ENCODE measurements at regions not wholly inside any gene's neighbourhood (a gene's known extent, or its start where the extent isn't known, plus 50 kb on each side); places are given as distances from the start of the nearest gene placed in this dataset.
"Not testable (repeated sequence)": the region's sequence is repeated elsewhere in the genome, so short reads cannot be mapped to it uniquely, and the experiment has no call there.

DNA sequence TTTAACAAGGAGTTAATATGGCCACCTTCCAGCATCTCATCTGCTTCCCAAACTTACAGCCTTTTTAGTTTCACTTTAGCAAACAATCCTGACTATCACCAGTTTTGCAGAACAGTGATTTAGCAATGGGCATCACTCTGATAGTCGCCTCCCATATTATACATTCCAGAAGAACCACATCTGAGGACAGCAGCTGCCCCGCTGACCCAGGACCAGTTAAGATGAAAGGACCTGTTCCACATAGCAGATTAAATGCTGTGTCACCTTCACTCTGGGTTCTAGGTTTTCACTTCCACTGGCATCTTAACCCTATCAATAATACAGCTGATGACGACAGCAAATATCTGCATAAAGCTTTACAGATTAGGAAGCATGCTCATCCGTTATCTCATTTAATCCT lies 99.8 kb downstream of the TRIM69 start:
- Mint-ChIP-seq H3K4me3 (no peak overlapping the region), H3K27me3 (no peaks in the 10 kb centered on the region), H3K9me3 (no peaks in the 10 kb centered on the region), H3K4me1 (peaks cover 13% of the 10 kb centered on the region), H3K36me3 (ENCODE audit: low read depth) (no peaks in the 10 kb centered on the region), H3K27ac (no peak overlapping the region)
- DNase-seq (no peak), ATAC-seq (no peak)

DNA sequence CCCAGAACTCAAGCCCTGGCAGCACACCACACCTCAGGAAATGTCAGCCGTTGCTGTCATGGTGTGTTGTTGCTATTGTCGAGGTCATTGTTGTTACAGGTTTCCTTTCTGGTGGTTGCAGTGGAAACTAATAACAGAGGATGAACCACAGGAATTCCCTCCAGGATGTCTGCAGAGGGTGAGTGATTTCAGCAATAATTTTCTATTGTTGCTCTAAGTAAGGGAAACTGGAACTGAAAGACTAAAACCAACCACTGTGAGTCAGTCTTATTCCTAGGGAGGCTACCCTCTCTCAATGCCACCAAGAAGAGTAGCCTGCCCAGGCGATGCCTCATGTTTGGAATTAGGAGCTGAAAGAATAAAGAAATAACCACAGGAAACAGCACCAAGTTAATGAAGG lies 102.6 kb downstream of the TRIM69 start:
- H3K27ac Mint-ChIP-seq: peak overlapping the region; percentile 41
- peak; percentile 76 for ATAC-seq
- H3K36me3 Mint-ChIP-seq (ENCODE audit: low read depth); H3K27me3 Mint-ChIP-seq; H3K4me1 Mint-ChIP-seq; H3K9me3 Mint-ChIP-seq; H3K4me3 Mint-ChIP-seq; DNase-seq: not testable (repeated sequence)

DNA sequence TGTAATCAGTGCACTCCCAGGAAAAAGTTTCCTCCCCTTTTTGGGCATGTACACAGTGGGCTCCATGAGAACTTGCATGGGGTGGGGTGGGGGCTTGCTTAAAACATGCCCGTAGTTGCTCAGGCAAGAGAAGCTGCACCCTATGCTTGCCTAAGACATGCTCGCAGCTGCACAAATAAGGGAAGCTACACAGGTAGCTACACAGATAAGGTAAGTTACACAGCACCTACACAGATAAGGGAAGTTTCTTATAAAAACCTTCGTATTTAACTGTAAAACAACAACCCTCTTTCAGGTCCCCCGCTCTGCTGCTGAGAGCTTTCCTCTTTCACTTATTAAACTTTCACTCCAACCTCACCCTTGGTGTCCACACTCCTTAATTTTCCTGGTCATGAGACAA lies 105.4 kb downstream of the TRIM69 start:
- ATAC-seq; H3K36me3 Mint-ChIP-seq (ENCODE audit: low read depth); H3K4me3 Mint-ChIP-seq; H3K9me3 Mint-ChIP-seq; H3K4me1 Mint-ChIP-seq; DNase-seq; H3K27ac Mint-ChIP-seq; H3K27me3 Mint-ChIP-seq: not testable (repeated sequence)

DNA sequence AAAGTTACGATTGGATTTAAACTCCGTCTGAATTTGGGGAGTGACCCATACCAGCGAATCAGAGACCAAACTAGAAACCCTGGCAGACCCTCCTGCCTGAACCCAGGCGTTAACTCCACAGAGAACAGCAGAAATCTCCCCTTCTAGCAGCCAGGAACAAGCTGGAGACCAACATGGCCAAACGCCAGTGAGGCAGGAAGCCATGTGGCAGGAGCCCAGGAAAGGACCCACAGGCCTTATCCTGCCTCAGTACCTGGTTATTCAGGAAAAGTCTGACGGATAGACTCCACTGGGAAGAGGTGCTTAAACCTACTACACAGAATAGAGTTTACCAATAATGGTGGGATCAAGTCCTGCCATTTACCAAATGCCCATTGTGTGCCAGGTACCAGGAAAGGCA lies 106.6 kb downstream of the TRIM69 start:
- not testable (repeated sequence) for ATAC-seq, H3K27me3 Mint-ChIP-seq

GRCh38 chr15:44844936-44845335 lies 108.6 kb downstream of the TRIM69 start:
- not testable (repeated sequence) for H3K4me1 Mint-ChIP-seq; ATAC-seq; H3K4me3 Mint-ChIP-seq; H3K36me3 Mint-ChIP-seq (ENCODE audit: low read depth); H3K9me3 Mint-ChIP-seq; H3K27ac Mint-ChIP-seq; H3K27me3 Mint-ChIP-seq; DNase-seq

More for the DNA sequence above, 106.6 kb downstream of the TRIM69 start:
- DNase-seq; H3K27ac Mint-ChIP-seq; H3K4me3 Mint-ChIP-seq; H3K36me3 Mint-ChIP-seq (ENCODE audit: low read depth); H3K4me1 Mint-ChIP-seq; H3K9me3 Mint-ChIP-seq: not testable (repeated sequence)

- not testable (repeated sequence) for H3K9me3 Mint-ChIP-seq; H3K4me3 Mint-ChIP-seq; DNase-seq; H3K4me1 Mint-ChIP-seq; H3K27me3 Mint-ChIP-seq; ATAC-seq; H3K27ac Mint-ChIP-seq; H3K36me3 Mint-ChIP-seq (ENCODE audit: low read depth)
Measured at GRCh38 chr15:44846156-44846555, 109.8 kb downstream of the TRIM69 start.

DNA sequence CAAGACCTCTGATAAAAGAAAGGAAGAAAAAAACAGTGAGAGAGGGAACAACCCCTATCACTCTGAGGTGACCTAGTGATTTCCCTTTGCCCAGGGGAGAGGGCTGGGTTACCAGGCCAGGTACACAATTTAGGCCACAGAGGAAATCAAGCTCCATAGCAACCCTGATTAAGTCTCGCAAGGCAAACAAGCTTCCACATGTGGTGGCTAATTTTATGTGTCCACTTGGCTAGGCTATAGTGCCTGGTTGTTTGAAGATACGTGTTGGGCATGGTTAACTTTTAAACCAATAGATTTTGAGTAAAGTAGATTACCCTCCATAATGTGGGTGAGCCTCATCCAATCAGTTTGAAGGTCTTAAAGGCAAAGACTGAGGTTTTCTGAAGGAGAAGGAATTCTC lies 108.9 kb upstream of the TERB2 start:
- H3K27me3 Mint-ChIP-seq; H3K4me3 Mint-ChIP-seq; H3K9me3 Mint-ChIP-seq; ATAC-seq; H3K36me3 Mint-ChIP-seq (ENCODE audit: low read depth); DNase-seq; H3K27ac Mint-ChIP-seq; H3K4me1 Mint-ChIP-seq: not testable (repeated sequence)

DNA sequence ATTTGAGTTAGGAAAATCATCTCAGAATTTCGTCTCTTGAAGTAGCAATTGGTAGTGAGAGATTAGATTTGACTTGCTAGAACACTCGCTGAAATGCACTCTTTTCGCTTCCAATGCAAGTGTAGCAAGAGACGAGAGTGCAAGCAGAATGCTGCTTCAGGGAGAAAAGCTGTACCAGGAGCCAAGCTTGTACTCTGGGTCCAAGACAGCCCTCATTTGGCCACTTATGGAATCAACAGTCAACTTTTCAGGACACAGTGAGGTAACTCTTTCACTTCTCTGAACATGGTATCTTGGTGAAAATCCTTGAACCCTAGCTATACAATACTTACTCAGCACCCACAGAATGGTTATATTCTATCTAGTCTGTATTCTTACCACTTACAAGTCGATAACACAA lies 107.6 kb upstream of the TERB2 start:
- H3K4me3 Mint-ChIP-seq; DNase-seq; H3K9me3 Mint-ChIP-seq; ATAC-seq; H3K36me3 Mint-ChIP-seq (ENCODE audit: low read depth); H3K27me3 Mint-ChIP-seq; H3K4me1 Mint-ChIP-seq; H3K27ac Mint-ChIP-seq: not testable (repeated sequence)

GRCh38 chr15:44849701-44850403 lies 106.6 kb upstream of the TERB2 start:
- not testable (repeated sequence) for H3K4me3 Mint-ChIP-seq; H3K27me3 Mint-ChIP-seq; H3K36me3 Mint-ChIP-seq (ENCODE audit: low read depth); H3K27ac Mint-ChIP-seq; DNase-seq; ATAC-seq; H3K4me1 Mint-ChIP-seq; H3K9me3 Mint-ChIP-seq

- not testable (repeated sequence) for H3K36me3 Mint-ChIP-seq (ENCODE audit: low read depth); H3K27me3 Mint-ChIP-seq; H3K27ac Mint-ChIP-seq; H3K4me1 Mint-ChIP-seq; H3K9me3 Mint-ChIP-seq; H3K4me3 Mint-ChIP-seq
- DNase-seq (peak; percentile 74), ATAC-seq (peak; percentile 86)
Measured at GRCh38 chr15:44853304-44853950, 103.1 kb upstream of the TERB2 start.

- not testable (repeated sequence) for DNase-seq; H3K9me3 Mint-ChIP-seq; H3K27ac Mint-ChIP-seq; H3K36me3 Mint-ChIP-seq (ENCODE audit: low read depth); H3K4me1 Mint-ChIP-seq; ATAC-seq; H3K27me3 Mint-ChIP-seq; H3K4me3 Mint-ChIP-seq
Measured at GRCh38 chr15:44854696-44855095, 101.8 kb upstream of the TERB2 start.

- not testable (repeated sequence) for H3K27me3 Mint-ChIP-seq; H3K4me1 Mint-ChIP-seq; DNase-seq; ATAC-seq; H3K9me3 Mint-ChIP-seq; H3K4me3 Mint-ChIP-seq; H3K36me3 Mint-ChIP-seq (ENCODE audit: low read depth); H3K27ac Mint-ChIP-seq
Measured at GRCh38 chr15:44856284-44856683, 100.2 kb upstream of the TERB2 start.

GRCh38 chr15:44857164-44857710 lies 99.2 kb upstream of the TERB2 start:
- DNase-seq; H3K4me3 Mint-ChIP-seq; H3K9me3 Mint-ChIP-seq; H3K4me1 Mint-ChIP-seq; H3K27me3 Mint-ChIP-seq; H3K27ac Mint-ChIP-seq; ATAC-seq; H3K36me3 Mint-ChIP-seq (ENCODE audit: low read depth): not testable (repeated sequence)

DNA sequence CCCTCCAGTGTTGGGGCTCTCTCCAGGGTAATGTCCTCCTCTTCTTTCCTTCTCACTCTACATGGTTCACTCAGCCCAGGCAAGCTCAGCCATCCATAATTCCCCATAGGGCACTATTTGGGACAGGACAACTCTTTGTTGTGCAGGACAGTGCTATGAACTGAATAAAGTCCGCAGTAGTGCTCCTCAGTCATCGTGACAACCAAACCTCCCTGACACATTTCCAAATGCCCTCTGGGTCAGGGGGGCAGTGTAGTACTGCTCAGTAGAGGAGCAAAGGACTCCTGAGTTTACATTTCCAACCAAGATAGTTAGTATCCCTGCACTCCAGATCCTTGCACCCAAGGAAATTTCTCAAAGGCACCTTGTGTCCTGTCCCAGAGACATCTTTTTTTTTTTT lies 97.4 kb upstream of the TERB2 start:
- H3K4me1 Mint-ChIP-seq; H3K36me3 Mint-ChIP-seq (ENCODE audit: low read depth); H3K9me3 Mint-ChIP-seq; H3K27ac Mint-ChIP-seq; H3K4me3 Mint-ChIP-seq; H3K27me3 Mint-ChIP-seq; DNase-seq; ATAC-seq: not testable (repeated sequence)

DNA sequence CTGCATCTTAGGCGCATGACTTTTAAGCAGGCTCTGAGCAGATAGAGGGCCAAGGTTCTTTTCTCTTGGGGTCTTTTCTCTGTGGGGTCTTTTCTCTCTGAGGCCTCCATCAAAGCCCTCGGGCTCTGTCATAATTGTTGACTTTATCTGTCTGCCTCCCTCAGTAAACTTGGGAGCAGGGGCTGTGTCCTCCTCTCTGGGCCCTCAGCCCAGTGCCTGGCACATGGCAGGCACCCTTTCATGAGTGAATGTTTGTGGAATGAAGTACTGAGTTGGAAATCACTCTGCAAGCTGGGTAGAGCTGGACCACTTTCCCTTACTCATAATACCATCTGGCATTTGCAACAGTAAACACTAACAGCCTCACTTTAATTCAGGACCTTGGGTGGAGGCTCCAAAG lies 96.3 kb upstream of the TERB2 start:
- not testable (repeated sequence) for ATAC-seq; H3K4me1 Mint-ChIP-seq; DNase-seq; H3K4me3 Mint-ChIP-seq; H3K36me3 Mint-ChIP-seq (ENCODE audit: low read depth); H3K9me3 Mint-ChIP-seq; H3K27me3 Mint-ChIP-seq; H3K27ac Mint-ChIP-seq

Measured in activated naive CD8-positive, alpha-beta T cell treated with anti-CD3 and anti-CD28 coated beads, Interleukin-2, amount 50 U/mL, for 24 hours (primary cell).